Prostate gland (tissue), 2 donors: ENCODE measurements at regions not wholly inside any gene's neighbourhood (a gene's known extent, or its start where the extent isn't known, plus 50 kb on each side); places are given as distances from the start of the nearest gene placed in this dataset.
"Not testable (repeated sequence)": the region's sequence is repeated elsewhere in the genome, so short reads cannot be mapped to it uniquely, and the experiment has no call there.

Source experiments
- DNase-seq: peaks from one replicate; pipeline ENCODE4 v3.0.0-alpha.2; 2019; ENCODE audit warnings: low spot score
- H3K27ac ChIP-seq, 2 donors: fragments of 200-600 bp; sonication (generic); 2 replicates each; pipeline ENCODE4 v1.5.1; 2017 to 2019
- H3K27me3 ChIP-seq: fragments of 200-600 bp; sonication (generic); replicated peaks from 2 replicates; pipeline ENCODE4 v1.5.1; 2019; ENCODE audit not compliant: insufficient read depth
- H3K36me3 ChIP-seq, 2 donors: fragments of 200-600 bp; sonication (generic); 1 replicate in 1 of 2; 2 replicates in 1 of 2; pipeline versions ENCODE4 v1.5.1 to v1.8.1; 2017 to 2019
- H3K4me1 ChIP-seq: fragments of 200-600 bp; sonication (generic); replicated peaks from 2 replicates; pipeline ENCODE4 v1.5.1; 2019
- H3K4me3 ChIP-seq, 2 donors: fragments of 200-600 bp; sonication (generic); 2 replicates each; pipeline ENCODE4 v1.5.1; 2017 to 2019
- H3K9me3 ChIP-seq: fragments of 200-600 bp; sonication (generic); 2 replicates; pipeline ENCODE4 v1.5.1; 2017
- CTCF ChIP-seq, 4 experiments: fragments of 200-600 bp in 2 of 4; fragments of 450-650 bp in 2 of 4; sonication (generic) in 2 of 4; IDR thresholded peaks; 1 replicate in 3 of 4; 2 replicates in 1 of 4; pipeline ENCODE4 v1.5.1; 2016 to 2019; ENCODE audit warnings: antibody characterized with exemption in 4 of 4, mild to moderate bottlenecking in 2 of 4, moderate library complexity in 2 of 4
- POLR2A ChIP-seq: fragments of 450-650 bp; IDR thresholded peaks from one replicate; pipeline ENCODE4 v1.6.1; 2016; ENCODE audit warnings: antibody characterized with exemption, mild to moderate bottlenecking
- POLR2AphosphoS5 ChIP-seq: sonication (generic); formaldehyde crosslinking; IDR thresholded peaks from one replicate; pipeline ENCODE4 v1.6.1; 2017; ENCODE audit warnings: antibody characterized with exemption
- WGBS: methylation state at CpG from one replicate; pipeline ENCODE4 v1.1.5; 2018; 5-methylcytosine and 5-hydroxymethylcytosine counted together
- intact Hi-C: fragments of 100-400 bp; cut with DNase I; formaldehyde crosslinking; loops from one replicate; pipeline ENCODE4 v1.14.2; 2022

DNA sequence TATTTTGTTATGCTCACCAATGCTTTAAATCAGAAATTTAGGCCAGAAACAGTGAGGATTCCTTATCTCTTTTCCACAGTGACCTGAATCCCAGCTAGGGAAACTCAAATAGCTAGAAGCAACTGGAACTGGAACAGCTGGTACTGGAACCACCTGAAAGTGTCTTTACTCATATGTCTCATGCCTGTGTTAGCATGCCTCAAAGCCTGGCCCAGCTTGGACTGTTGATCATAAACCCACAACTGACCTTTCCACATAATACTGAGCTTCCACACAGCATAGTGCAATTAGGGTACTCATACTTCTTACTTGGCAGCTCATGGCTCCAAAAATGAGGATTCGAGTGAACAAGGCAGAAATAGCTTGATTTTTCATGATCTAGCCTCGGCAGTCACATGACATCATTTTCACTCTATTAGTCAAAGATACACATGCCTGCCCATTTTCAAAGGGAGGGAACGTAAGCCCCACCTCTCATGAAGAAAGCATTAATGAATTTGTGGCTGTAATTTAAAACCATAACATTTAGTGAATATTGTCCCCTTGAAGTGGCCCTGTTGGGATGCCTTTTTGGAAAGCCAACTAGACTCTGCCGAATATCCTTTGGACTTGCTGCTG lies 80.8 kb upstream of the ACSL1 start:
- Histone ChIP-seq H3K9me3 (no peaks in the 10 kb centered on the region), H3K36me3 (no peaks in the 10 kb centered on the region), H3K27me3 (no peaks in the 10 kb centered on the region), H3K4me3 (no peak overlapping the region), H3K27ac (no peak overlapping the region), H3K4me1 (no peaks in the 10 kb centered on the region)
- intact Hi-C loops: no loop called here
- no peak for DNase-seq
- TF ChIP-seq CTCF (IDR thresholded peaks at IDR 0.05) (no peak), POLR2A (no peak), POLR2AphosphoS5 (no peak)
- WGBS: 86% methylated on average over 4 of the region's 4 CpGs

GRCh38 chr4:184907216-184907615 lies 81.4 kb upstream of the ACSL1 start:
- H3K9me3 ChIP-seq: no peaks in the 10 kb centered on the region
- H3K4me1 ChIP-seq: no peaks in the 10 kb centered on the region
- no peak for DNase-seq
- no peaks in the 10 kb centered on the region for H3K27me3 ChIP-seq
- TF ChIP-seq POLR2A (no peak), CTCF (IDR thresholded peaks at IDR 0.05) (peak in 1 of 4 experiments; percentile 27), POLR2AphosphoS5 (no peak)
- H3K36me3 ChIP-seq: no peaks in the 10 kb centered on the region
- WGBS: 95% methylated on average over 1 of the region's 1 CpG
- H3K4me3 ChIP-seq: no peak overlapping the region
- H3K27ac ChIP-seq: no peak overlapping the region
- intact Hi-C loops: no loop called here

DNA sequence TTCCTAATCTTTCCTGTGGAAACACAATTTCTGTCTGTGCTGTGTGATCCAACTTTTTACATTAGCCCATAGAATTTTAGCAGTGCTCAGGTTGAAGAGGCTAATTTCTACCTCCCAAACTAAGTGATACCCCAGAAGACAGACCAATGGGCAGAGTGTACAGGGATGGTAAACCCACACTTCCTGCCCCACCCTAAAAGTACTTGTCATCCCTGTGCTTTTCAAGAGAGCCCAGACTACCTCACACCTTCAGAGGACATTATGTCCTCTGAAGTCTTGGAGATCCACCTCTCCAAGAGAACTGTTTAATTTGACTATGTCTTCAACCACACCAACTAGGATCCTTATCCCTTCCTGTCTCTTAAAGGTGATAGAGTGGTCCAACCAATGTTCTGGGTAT lies 82.0 kb upstream of the ACSL1 start:
- TF ChIP-seq POLR2A (no peak), CTCF (IDR thresholded peaks at IDR 0.05) (no peak), POLR2AphosphoS5 (no peak)
- DNase-seq: no peak
- H3K9me3 ChIP-seq: no peaks in the 10 kb centered on the region
- H3K27me3 ChIP-seq: no peaks in the 10 kb centered on the region
- no peak overlapping the region for H3K4me3 ChIP-seq
- no peak overlapping the region for H3K27ac ChIP-seq
- intact Hi-C loops: no loop called here
- no peaks in the 10 kb centered on the region for H3K4me1 ChIP-seq
- H3K36me3 ChIP-seq: no peaks in the 10 kb centered on the region

GRCh38 chr4:184911310-184911709 lies 85.5 kb upstream of the ACSL1 start:
- H3K4me1 ChIP-seq: peaks cover 7% of the 10 kb centered on the region
- no peak overlapping the region for H3K4me3 ChIP-seq
- H3K9me3 ChIP-seq: no peaks in the 10 kb centered on the region
- TF ChIP-seq POLR2A: no peak
- TF ChIP-seq POLR2AphosphoS5: peak; percentile 78
- TF ChIP-seq CTCF (IDR thresholded peaks at IDR 0.05): no peak
- no peaks in the 10 kb centered on the region for H3K27me3 ChIP-seq
- WGBS: 21% methylated on average over 3 of the region's 3 CpGs
- intact Hi-C loops: no loop called here
- H3K27ac ChIP-seq: peak overlapping the region; percentile 19 to 42
- no peaks in the 10 kb centered on the region for H3K36me3 ChIP-seq
- DNase-seq: peak; percentile 85

GRCh38 chr4:184913356-184914143 lies 87.8 kb upstream of the ACSL1 start:
- Histone ChIP-seq H3K27ac (peak overlapping the region; percentile 4 to 61), H3K9me3 (no peaks in the 10 kb centered on the region), H3K4me3 (no peak overlapping the region), H3K4me1 (peaks cover 7% of the 10 kb centered on the region), H3K27me3 (no peaks in the 10 kb centered on the region), H3K36me3 (no peaks in the 10 kb centered on the region)
- intact Hi-C loops: no loop called here
- WGBS: 0% methylated on average over 1 of the region's 1 CpG
- peak; percentile 63 for DNase-seq
- TF ChIP-seq POLR2AphosphoS5 (peak; percentile 64), POLR2A (no peak)

DNA sequence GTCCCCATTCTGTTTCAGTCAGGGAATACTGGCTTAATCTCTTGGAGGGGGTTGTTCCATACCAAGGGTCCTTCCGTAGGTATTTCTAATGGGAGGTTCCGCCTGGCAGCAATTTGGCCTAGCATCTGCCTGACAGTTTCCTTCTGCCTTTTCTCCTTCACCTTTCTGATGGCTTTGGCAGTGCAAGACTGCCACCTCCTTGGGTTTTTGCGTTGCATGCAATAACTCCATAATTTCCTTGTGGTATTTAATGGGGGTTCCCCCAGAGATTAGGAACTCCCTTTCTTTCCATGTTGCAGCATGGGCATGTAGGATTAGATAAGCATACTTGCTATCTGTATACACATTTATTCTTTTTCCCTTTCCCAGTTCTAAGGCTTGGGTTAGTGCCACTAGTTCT lies 93.0 kb upstream of the ACSL1 start:
- 83% methylated on average over 3 of the region's 3 CpGs for WGBS
- intact Hi-C loops, H3K27ac ChIP-seq, DNase-seq, H3K9me3 ChIP-seq, H3K27me3 ChIP-seq, H3K4me1 ChIP-seq, H3K36me3 ChIP-seq, H3K4me3 ChIP-seq: not testable (repeated sequence)
